ENCODE measurements at regions not wholly inside any gene's neighbourhood (a gene's known extent, or its start where the extent isn't known, plus 50 kb on each side); places are given as distances from the start of the nearest gene placed in this dataset.

DNA sequence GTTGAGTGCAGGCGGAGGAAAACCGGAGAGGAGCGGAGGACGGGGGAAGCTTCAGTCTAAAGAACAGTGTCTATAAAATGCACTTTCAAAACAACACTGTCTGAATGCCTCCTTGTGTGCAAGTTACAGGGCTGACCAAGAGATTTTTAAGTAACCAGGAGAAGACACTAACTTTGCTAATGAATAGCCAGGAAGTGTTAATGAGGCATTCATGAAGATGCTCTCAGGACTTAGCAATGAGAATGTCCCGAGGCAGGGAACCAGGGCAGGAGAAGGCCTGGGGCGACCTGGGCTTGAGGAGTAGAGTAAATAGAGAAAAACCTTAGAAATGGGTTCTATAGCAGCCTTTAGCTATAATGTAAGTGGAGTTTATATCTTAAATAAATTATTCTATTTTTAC lies 312.1 kb downstream of the SKIDA1 start:
- DNase-seq (no peak), ATAC-seq (ENCODE audit: low read depth) (no peak)
- Mint-ChIP-seq H3K36me3 (no peaks in the 10 kb centered on the region), H3K4me3 (no peak overlapping the region), H3K27ac (no peak overlapping the region), H3K27me3 (peaks cover 3% of the 10 kb centered on the region), H3K4me1 (no peaks in the 10 kb centered on the region), H3K9me3 (peaks cover 2% of the 10 kb centered on the region)
- POLR2A ChIA-PET, result no interaction called here

DNA sequence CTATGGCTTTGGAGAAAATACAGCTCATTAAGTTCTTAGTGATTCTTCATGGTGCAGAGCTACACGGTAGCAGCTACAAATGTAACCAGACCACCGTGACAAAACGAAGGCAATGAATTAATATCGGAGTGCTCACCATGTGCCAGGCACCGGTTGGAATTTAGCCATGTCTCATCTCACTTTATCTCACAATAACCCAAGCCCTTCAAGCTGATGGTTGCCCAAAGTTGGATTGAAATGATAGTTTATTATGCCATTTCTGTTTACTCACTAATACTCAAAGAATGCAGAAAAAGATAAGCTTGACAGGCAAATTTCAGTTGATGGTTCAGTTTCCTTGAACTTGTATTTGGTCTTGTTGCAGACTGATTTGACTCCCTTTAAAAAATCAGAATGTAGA lies 312.6 kb downstream of the SKIDA1 start:
- Mint-ChIP-seq H3K36me3 (no peaks in the 10 kb centered on the region), H3K4me3 (no peak overlapping the region), H3K9me3 (peaks cover 2% of the 10 kb centered on the region), H3K27me3 (peaks cover 3% of the 10 kb centered on the region), H3K27ac (no peak overlapping the region), H3K4me1 (no peaks in the 10 kb centered on the region)
- no peak for ATAC-seq (ENCODE audit: low read depth)
- POLR2A ChIA-PET, result no interaction called here
- no peak for DNase-seq

DNA sequence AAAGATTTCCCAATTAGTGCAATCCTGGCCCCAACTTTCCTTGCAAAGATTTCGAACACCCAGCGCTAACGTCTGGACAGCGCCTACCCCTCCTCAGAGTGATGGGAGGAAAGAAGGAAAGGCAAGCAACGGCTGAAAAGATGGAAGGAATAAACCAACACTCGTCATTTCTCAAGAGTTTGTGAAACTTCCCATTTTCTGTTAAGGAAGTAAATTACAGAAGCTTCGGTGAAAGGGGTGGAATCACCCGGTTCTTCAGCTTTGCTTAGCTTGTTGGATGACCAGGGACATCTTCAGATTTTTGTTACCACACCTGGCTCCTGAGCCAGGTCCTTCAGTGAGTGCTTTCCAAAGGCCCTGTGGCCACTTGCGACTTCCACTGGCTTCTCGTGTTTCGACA lies 313.1 kb downstream of the SKIDA1 start:
- H3K27ac Mint-ChIP-seq, result no peak overlapping the region
- no peaks in the 10 kb centered on the region for H3K4me1 Mint-ChIP-seq
- no peak overlapping the region for H3K4me3 Mint-ChIP-seq
- no peak for ATAC-seq (ENCODE audit: low read depth)
- POLR2A ChIA-PET, result no interaction called here
- no peak for DNase-seq
- H3K27me3 Mint-ChIP-seq, result peaks cover 3% of the 10 kb centered on the region
- peaks cover 2% of the 10 kb centered on the region for H3K9me3 Mint-ChIP-seq
- H3K36me3 Mint-ChIP-seq, result no peaks in the 10 kb centered on the region

DNA sequence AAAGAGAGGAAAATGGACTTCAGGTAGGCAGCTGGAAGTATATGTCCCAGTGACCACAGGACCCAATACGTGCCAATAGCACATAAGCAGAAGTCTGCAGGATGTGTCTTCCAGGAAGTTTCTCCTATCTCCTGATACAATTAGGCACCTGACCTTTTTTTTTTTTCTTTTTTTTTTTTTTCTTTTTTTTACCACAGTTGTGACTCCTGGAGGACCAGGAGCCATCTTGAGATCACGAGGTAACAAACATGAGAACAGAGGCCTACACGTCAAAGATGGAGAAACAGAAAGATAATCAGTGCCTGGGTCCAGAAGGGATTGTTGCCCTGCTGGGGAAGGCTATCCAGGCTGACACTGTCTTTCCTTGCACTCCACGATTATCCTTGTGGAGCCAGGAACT lies 312.4 kb upstream of the NEBL start:
- Mint-ChIP-seq H3K36me3 (no peaks in the 10 kb centered on the region), H3K27ac (no peak overlapping the region), H3K4me1 (no peaks in the 10 kb centered on the region), H3K4me3 (no peak overlapping the region), H3K9me3 (no peaks in the 10 kb centered on the region), H3K27me3 (peaks cover 3% of the 10 kb centered on the region)
- no peak for DNase-seq
- no peak for ATAC-seq (ENCODE audit: low read depth)
- POLR2A ChIA-PET, result no interaction called here

DNA sequence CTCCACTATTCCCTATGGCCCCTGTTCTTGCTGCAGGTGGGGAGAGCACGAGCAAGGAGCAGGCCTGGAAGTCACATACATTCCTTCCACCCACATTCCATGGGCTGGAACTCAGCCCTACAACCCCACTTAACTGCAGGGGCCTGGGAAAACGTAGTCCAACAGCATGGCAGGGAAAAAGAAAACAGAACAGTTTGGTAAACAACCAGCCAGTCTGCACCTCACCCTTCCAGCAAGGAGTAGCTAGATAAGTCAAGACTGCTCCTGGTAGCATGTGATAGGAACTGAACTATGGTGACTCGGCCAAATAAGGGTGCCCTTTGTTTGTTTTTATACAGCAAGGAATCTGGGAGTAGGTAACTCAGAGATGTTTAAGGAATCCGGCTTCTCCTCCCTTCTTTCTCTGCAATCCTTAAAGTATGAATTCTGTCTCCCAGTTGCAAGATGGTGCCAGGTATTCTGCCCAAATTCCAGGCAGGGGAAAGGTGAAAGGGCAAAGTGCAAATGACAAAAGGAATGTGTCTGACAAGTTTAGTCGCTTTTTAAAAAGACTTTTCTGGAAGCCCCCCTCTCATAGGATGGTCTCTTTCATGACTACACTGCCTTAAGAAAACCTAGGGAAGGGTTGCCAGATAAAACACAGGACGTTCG lies 311.7 kb upstream of the NEBL start:
- POLR2A ChIA-PET, result no interaction called here
- H3K27ac Mint-ChIP-seq, result no peak overlapping the region
- H3K4me3 Mint-ChIP-seq, result no peak overlapping the region
- no peaks in the 10 kb centered on the region for H3K4me1 Mint-ChIP-seq
- no peaks in the 10 kb centered on the region for H3K36me3 Mint-ChIP-seq
- H3K9me3 Mint-ChIP-seq, result no peaks in the 10 kb centered on the region
- ATAC-seq (ENCODE audit: low read depth) (no peak), DNase-seq (no peak)
- H3K27me3 Mint-ChIP-seq, result peaks cover 3% of the 10 kb centered on the region

DNA sequence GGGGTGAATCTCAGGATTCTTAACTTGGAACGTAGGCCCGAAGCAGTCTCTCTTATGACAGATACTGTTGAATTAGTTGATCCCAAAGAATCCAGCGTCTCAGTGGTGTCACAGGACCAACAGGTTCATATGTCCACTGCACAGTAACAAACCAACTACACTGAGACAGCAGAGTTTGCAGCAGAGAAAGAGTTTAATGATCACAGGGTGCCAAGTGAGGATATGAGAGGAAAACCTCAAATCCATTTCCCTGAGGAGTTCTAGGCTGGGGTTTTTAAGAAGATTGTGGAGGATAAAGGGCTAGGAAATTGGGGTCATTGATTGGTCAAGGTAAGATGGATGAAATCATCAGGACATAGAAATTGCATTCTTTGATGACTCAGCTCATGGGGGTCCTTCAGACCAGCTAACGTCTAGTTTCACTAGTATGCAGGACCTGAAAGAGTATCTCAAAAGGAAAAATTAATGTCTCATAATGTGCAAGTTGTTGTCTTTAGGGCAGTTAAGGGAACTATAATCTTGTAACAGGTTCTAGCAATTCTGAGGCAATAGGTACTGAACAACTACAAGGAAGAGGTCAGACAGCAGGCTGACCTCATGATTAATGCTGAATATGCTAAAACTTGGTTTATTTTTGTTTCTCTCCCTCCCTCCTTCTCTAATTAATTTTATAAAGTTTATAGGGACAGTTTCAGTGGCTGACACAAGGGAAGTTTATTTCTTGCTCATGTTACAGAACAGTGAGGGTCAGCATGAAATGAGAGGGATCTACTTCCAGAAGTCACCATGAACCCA lies 310.9 kb upstream of the NEBL start:
- no peaks in the 10 kb centered on the region for H3K9me3 Mint-ChIP-seq
- H3K27me3 Mint-ChIP-seq, result peaks cover 3% of the 10 kb centered on the region
- POLR2A ChIA-PET, result no interaction called here
- no peak for ATAC-seq (ENCODE audit: low read depth)
- no peaks in the 10 kb centered on the region for H3K4me1 Mint-ChIP-seq
- no peak for DNase-seq
- no peak overlapping the region for H3K4me3 Mint-ChIP-seq
- no peaks in the 10 kb centered on the region for H3K36me3 Mint-ChIP-seq
- no peak overlapping the region for H3K27ac Mint-ChIP-seq

DNA sequence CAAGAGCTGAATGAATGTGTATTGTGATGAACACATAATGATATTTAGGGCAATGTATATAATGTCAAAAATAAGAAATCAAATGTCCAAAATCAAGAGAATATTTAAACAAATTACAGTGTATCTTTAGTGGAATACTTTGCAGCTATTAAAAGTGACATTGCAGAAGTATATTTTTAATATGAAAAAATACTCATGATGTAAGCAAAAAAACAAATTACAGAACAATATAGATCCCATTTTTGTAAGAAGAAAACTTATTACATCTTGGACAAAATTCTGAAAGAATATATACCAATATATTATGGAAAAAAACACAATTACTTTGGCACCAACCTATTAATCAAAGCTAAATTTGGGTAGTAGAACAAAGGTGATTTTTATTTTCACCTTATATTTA lies 308.2 kb upstream of the NEBL start:
- DNase-seq (no peak), ATAC-seq (ENCODE audit: low read depth) (no peak)
- Mint-ChIP-seq H3K4me3 (no peak overlapping the region), H3K9me3 (no peaks in the 10 kb centered on the region), H3K36me3 (no peaks in the 10 kb centered on the region), H3K4me1 (no peaks in the 10 kb centered on the region), H3K27ac (no peak overlapping the region), H3K27me3 (no peaks in the 10 kb centered on the region)
- POLR2A ChIA-PET, result no interaction called here

DNA sequence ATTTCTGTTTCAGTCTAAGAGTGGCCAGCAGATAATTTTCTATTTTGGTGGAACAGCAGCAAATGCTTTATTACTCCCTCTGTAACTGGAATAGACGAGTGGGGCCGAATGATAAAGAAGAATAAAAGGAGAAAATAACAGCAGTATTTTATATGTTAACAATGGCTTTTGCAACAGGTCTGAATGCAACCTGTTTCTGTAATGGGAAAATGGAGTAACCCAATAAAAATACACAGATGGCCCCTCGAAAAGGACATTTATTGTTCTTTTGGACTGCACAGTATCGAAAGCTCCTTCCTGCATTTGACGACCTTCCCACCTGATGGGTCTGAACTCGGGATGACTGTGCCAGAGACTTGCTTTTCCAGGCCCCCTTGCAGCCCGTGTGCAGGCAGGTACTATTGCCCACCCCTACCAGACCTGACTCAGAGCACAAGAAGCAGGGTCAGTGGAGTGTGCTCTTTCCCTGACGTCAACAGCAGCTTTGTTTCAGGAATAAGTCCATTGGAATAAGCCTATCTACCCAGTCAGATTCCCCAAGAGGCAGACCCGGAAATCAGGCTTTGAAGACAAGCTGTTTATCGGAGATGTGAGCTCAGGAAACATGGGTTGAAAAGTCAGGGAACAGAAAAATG lies 306.5 kb upstream of the NEBL start:
- Mint-ChIP-seq H3K36me3 (no peaks in the 10 kb centered on the region), H3K4me3 (no peak overlapping the region), H3K4me1 (no peaks in the 10 kb centered on the region), H3K27ac (no peak overlapping the region), H3K9me3 (no peaks in the 10 kb centered on the region), H3K27me3 (no peaks in the 10 kb centered on the region)
- ATAC-seq (ENCODE audit: low read depth) (no peak), DNase-seq (no peak)
- POLR2A ChIA-PET, result no interaction called here

DNA sequence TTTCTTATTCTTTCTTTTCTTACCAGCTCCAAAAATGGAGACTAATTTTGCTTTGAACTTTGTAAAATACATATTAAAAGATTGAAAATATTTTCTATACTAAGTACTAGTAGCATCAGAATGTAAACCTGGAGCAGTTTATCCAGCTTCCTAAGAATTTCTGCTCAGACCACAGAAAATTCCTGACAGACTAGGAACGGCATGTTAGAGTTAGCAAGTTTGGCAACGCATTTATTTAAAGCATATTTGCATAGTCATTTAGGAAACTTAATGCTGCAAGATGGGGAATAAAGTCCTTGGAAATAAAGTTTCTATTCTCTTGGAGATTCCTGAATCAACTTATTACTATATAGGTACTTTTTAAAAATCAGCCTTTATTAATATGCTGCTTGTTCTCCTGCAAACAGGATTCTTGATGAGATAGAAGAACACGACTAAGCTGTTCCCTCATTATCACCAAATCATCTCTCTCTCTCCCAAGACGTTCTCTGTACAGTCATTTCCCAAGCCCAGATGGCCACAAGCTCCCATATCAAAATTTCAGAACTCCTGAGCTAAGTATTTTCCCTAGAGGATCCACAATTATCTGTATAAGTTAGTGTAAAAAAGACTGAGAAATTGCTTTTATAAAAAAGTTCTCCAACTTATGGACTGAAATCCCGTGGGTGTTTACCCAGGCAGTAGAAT lies 305.8 kb upstream of the NEBL start:
- Mint-ChIP-seq H3K27me3 (no peaks in the 10 kb centered on the region), H3K4me3 (no peak overlapping the region), H3K9me3 (no peaks in the 10 kb centered on the region), H3K4me1 (no peaks in the 10 kb centered on the region), H3K27ac (no peak overlapping the region), H3K36me3 (no peaks in the 10 kb centered on the region)
- POLR2A ChIA-PET, result no interaction called here
- no peak for ATAC-seq (ENCODE audit: low read depth)
- no peak for DNase-seq

DNA sequence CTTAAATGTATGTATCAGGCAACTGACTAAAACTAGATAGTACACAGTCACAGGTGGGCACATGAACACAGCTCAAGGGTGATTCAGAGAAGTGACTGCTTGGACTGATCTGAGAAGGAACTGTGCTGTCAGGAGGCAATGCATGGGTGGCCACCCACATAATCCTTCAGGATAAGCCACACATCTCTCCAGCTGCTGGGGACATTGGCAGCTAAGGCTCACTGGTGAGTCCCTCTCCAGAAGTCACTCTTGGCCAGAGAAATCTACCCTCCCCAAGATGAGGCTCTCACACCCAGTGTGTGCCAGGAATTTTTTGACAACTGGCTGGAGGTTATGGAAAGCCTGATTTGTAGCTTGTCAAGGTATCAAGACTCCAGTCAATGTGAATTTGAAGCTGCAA lies 302.4 kb upstream of the NEBL start:
- POLR2A ChIA-PET, result no interaction called here
- no peak for ATAC-seq (ENCODE audit: low read depth)
- H3K9me3 Mint-ChIP-seq, result no peaks in the 10 kb centered on the region
- no peaks in the 10 kb centered on the region for H3K4me1 Mint-ChIP-seq
- no peaks in the 10 kb centered on the region for H3K27me3 Mint-ChIP-seq
- no peak overlapping the region for H3K4me3 Mint-ChIP-seq
- no peak for DNase-seq
- no peaks in the 10 kb centered on the region for H3K36me3 Mint-ChIP-seq
- H3K27ac Mint-ChIP-seq, result no peak overlapping the region

DNA sequence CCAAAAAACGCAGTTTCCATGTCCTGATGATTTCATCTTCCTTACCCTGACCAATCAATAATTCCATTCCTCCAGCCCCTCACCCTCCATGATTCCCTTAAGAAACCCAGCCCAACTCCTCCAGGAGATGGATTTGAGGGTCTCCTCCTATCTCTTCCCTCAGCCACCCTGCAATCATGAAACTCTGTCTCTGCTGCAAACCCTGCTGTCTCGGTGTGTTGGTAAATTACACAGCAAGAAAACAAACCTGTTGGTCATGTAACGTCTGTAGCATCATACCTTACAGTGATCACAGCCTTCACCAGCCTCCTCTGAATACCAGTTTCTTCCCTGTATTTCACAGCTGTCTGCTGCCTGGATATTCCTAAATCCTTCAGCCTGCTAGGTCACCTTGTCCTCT lies 300.7 kb upstream of the NEBL start:
- POLR2A ChIA-PET, result no interaction called here
- no peak overlapping the region for H3K27ac Mint-ChIP-seq
- ATAC-seq (ENCODE audit: low read depth) (no peak), DNase-seq (no peak)
- H3K36me3 Mint-ChIP-seq, result no peaks in the 10 kb centered on the region
- H3K4me1 Mint-ChIP-seq, result no peaks in the 10 kb centered on the region
- H3K27me3 Mint-ChIP-seq, result no peaks in the 10 kb centered on the region
- H3K9me3 Mint-ChIP-seq, result no peaks in the 10 kb centered on the region
- no peak overlapping the region for H3K4me3 Mint-ChIP-seq

DNA sequence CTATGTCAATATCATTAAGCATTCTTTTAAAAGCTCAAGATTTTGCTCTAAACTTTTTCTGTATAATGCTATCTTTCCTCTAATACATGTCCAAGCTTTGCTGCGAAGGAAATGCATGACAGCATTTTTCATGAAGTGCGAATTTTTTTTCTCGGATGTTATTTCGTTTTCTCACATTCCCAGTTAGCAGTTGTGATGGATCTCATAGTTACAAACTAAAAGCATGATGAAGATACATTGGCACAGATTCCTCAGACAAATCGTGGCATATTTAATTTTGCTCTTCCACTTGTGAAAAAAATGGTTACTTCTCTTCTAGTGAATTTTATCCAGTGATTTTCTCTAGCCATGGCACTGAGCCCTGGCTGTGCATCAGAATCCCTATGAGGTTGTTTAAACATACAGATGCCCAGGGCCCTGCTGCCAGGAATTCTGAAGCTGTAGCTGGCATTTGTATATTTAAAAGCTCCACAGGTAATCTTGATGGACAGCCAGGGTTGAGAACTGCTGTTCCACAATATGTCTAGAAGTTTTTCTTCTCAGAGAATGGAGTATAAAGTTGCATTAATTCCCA lies 299.8 kb upstream of the NEBL start:
- POLR2A ChIA-PET, result no interaction called here
- Mint-ChIP-seq H3K27ac (no peak overlapping the region), H3K4me1 (no peaks in the 10 kb centered on the region), H3K4me3 (no peak overlapping the region), H3K36me3 (no peaks in the 10 kb centered on the region), H3K27me3 (no peaks in the 10 kb centered on the region), H3K9me3 (no peaks in the 10 kb centered on the region)
- ATAC-seq (ENCODE audit: low read depth) (no peak), DNase-seq (no peak)

DNA sequence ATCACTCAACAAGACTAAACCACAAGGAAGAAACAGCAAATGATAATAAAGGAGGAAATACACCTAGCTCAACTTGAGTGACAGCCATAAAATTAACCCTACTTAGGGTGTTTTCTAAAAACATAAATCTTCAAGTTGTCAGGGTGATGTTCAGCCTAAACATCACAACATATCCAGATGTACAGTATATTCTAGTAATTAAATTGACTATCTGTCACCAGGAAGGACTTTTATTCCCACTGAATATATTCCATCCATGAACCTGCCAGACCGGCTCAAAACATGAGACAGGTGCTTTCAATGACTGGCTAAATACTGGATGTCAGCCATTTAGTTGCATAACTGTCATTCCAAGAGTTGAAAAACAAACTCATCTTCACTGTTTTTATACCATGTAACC lies 298.1 kb upstream of the NEBL start:
- H3K4me3 Mint-ChIP-seq, result no peak overlapping the region

More for the DNA sequence above, 298.1 kb upstream of the NEBL start:
- H3K9me3 Mint-ChIP-seq, result no peaks in the 10 kb centered on the region
- H3K4me1 Mint-ChIP-seq, result no peaks in the 10 kb centered on the region
- ATAC-seq (ENCODE audit: low read depth) (no peak), DNase-seq (no peak)
- H3K36me3 Mint-ChIP-seq, result no peaks in the 10 kb centered on the region
- H3K27me3 Mint-ChIP-seq, result no peaks in the 10 kb centered on the region
- POLR2A ChIA-PET, result no interaction called here
- no peak overlapping the region for H3K27ac Mint-ChIP-seq

All from activated naive CD8-positive, alpha-beta T cell treated with anti-CD3 and anti-CD28 coated beads, Interleukin-2, amount 10 ng/mL, durations not matched to agents 7 days and 5 days (primary cell).